Natural killer cell treated with Interleukin-12 subunit alpha and Interleukin-12 subunit beta and Interleukin-15 and Interleukin-18, amount 100 ng/mL, for 72 hours (primary cell): ENCODE measurements at regions not wholly inside any gene's neighbourhood (a gene's known extent, or its start where the extent isn't known, plus 50 kb on each side); places are given as distances from the start of the nearest gene placed in this dataset.
"Not testable (repeated sequence)": the region's sequence is repeated elsewhere in the genome, so short reads cannot be mapped to it uniquely, and the experiment has no call there.

Experiments used
- ATAC-seq, 2 donors: fragments of 150-1000 bp; cut with Tn5 transposase in 1 of 2; sonication (Bioruptor Pico), chemical (Tn5 transposase) in 1 of 2; 2 replicates each; pipeline ENCODE4 v1.10.0; 2021
- DNase-seq: peaks from one replicate; pipeline ENCODE4 v3.0.0; 2022; ENCODE audit warnings: low spot score
- H3K27ac Mint-ChIP-seq, 2 donors: 1 replicate in 1 of 2; 2 replicates in 1 of 2; pipeline ENCODE4 v1.8.0; 2022; ENCODE audit warnings: mixed read lengths in 2 of 2, mild to moderate bottlenecking in 1 of 2, moderate library complexity in 1 of 2
- H3K27me3 Mint-ChIP-seq, 2 donors: 1 replicate in 1 of 2; 2 replicates in 1 of 2; pipeline ENCODE4 v1.8.0; 2022; ENCODE audit warnings: mixed read lengths in 2 of 2
- H3K36me3 Mint-ChIP-seq: one replicate; pipeline ENCODE4 v1.8.0; 2022; ENCODE audit warnings: mixed read lengths
- H3K4me1 Mint-ChIP-seq, 2 donors: 1 replicate in 1 of 2; 2 replicates in 1 of 2; pipeline ENCODE4 v1.8.0; 2022; ENCODE audit warnings: low read depth in 2 of 2, mixed read lengths in 2 of 2, mild to moderate bottlenecking in 1 of 2
- H3K4me3 Mint-ChIP-seq: one replicate; pipeline ENCODE4 v1.8.0; 2022; ENCODE audit warnings: mixed read lengths
- H3K9me3 Mint-ChIP-seq: 2 replicates; pipeline ENCODE4 v1.8.0; 2022; ENCODE audit warnings: mixed read lengths

- H3K4me1 Mint-ChIP-seq: no peaks in the 10 kb centered on the region
- peaks cover 25% of the 10 kb centered on the region for H3K9me3 Mint-ChIP-seq
- DNase-seq (no peak), ATAC-seq (no peak)
- H3K36me3 Mint-ChIP-seq: peaks cover 15% of the 10 kb centered on the region
- H3K27me3 Mint-ChIP-seq: no peaks in the 10 kb centered on the region
- no peak overlapping the region for H3K4me3 Mint-ChIP-seq
- H3K27ac Mint-ChIP-seq: no peak overlapping the region
Measured at GRCh38 chr5:166617507-166617906, 1673.9 kb upstream of the WWC1 start.

DNA sequence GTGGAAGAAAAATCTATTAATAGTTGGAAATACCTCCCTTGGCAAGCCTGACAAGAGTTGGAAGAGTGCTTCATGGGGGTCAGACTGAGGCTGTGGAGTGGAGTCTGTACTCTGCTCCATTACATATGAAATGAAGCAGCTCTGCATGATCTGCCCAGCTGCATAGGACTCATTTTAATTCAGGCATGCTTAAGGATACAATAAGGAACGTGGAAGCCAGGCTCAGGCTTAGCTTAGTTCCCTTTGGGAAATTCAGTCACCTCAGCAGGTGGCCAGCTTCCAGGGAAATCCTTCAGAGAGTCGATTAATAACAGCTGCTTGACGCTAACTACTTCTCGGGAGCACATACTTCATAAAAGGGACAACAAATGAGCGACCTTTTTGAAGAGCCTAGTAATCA is 1672.9 kb upstream of the WWC1 start:
- Mint-ChIP-seq H3K27me3 (no peaks in the 10 kb centered on the region), H3K9me3 (peaks cover 25% of the 10 kb centered on the region), H3K4me3 (no peak overlapping the region), H3K36me3 (peaks cover 15% of the 10 kb centered on the region), H3K4me1 (no peaks in the 10 kb centered on the region), H3K27ac (no peak overlapping the region)
- DNase-seq (no peak), ATAC-seq (no peak)

DNA sequence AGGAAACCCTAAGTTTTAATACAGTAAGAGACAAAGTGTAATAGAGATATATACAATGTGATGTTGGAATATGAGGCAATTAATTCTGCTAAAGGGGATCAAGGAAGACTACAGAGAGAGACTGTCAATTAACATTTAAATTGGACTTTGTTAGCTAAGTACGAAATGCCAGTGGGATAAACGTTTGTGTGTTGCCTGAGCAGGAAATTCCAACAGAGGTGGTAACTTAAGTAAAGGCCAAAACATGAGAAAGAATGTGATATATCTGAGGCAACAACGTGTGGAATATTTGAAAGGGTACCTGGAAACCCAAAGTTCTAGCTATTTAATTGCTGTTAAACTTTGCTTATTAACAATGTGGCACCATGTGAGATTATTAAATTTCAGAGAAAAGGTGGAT is 1666.9 kb upstream of the WWC1 start:
- ATAC-seq (no peak), DNase-seq (no peak)
- Mint-ChIP-seq H3K4me1 (no peaks in the 10 kb centered on the region), H3K4me3 (no peak overlapping the region), H3K9me3 (peaks cover 10% of the 10 kb centered on the region), H3K36me3 (peaks cover 4% of the 10 kb centered on the region), H3K27ac (no peak overlapping the region), H3K27me3 (no peaks in the 10 kb centered on the region)

DNA sequence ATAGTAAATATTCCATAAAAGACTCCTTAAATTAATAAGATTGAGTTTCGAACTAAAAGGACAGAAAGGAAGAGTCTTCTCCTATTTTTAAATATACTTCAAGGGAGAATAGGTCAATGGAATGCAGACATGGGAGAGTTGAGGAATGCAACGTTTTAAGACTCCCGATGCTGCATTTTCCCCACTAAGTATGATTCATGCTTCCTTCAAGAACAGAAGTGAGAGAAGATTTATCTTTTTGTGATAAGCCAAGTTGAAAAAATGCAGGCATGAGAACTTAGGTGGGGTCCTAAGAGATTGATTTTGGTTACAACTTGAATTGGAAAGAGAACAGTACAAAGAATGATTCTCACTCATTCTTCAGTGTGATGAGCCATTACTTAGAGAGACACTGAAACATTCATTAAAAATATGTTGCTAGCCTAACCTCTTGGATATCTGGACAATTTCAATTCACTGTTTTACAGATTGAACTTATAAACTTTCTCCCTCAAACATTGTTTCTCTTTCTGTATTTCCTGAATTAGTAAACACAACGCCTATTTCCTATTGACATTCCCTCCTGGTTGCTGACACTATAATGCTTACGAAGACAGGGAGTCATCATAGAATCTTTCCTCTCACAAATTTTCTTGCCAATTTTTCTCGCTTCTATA is 1666.1 kb upstream of the WWC1 start:
- H3K27ac Mint-ChIP-seq: no peak overlapping the region
- H3K27me3 Mint-ChIP-seq: no peaks in the 10 kb centered on the region
- H3K4me1 Mint-ChIP-seq: no peaks in the 10 kb centered on the region
- H3K36me3 Mint-ChIP-seq: no peaks in the 10 kb centered on the region
- H3K4me3 Mint-ChIP-seq: no peak overlapping the region
- DNase-seq: no peak
- no peak for ATAC-seq
- H3K9me3 Mint-ChIP-seq: peaks cover 6% of the 10 kb centered on the region

DNA sequence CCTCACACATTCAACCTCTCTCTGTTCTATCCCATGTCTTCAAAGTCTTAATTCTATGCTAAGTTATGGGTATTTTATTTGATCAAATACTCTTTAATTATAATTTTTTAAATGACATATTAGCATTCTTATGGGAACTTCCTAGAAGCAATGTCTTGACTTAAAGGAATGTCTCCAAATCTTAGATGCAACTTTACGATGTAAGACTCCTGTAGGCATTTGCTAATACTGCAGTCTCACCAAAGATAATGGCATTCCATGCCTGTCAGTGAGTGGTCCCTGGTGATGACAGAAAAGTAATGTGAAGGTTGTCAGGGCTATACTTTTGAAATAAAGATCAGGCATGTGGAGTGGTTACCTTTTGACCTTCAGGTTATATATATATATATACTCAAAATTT is 1654.2 kb upstream of the WWC1 start:
- DNase-seq (no peak), ATAC-seq (no peak)
- Mint-ChIP-seq H3K27me3 (no peaks in the 10 kb centered on the region), H3K4me1 (no peaks in the 10 kb centered on the region), H3K27ac (no peak overlapping the region), H3K4me3 (no peak overlapping the region), H3K36me3 (no peaks in the 10 kb centered on the region), H3K9me3 (peaks cover 9% of the 10 kb centered on the region)

DNA sequence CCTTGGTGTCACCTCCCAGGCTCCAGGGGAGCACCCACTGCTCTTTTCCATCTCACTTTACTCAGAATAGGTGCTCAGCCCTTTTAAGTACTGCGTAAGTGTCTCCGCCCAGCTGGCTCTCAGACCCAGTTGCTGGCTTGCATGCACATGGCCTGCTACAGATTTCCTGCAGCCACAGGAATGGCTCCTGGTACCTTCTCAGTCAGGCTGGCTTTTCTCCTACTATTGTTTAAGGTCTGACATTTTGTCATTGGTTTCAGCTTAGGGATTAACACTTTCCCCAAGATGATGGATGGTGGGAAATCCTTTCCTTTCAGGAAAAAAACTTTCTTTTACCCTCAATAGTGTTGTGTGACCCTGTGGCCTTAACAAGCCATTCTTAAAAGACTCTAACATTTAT is 1652.3 kb upstream of the WWC1 start:
- Mint-ChIP-seq H3K27ac (no peak overlapping the region), H3K4me3 (no peak overlapping the region), H3K27me3 (no peaks in the 10 kb centered on the region), H3K4me1 (no peaks in the 10 kb centered on the region), H3K36me3 (peaks cover 5% of the 10 kb centered on the region), H3K9me3 (peaks cover 7% of the 10 kb centered on the region)
- DNase-seq: no peak
- no peak for ATAC-seq

DNA sequence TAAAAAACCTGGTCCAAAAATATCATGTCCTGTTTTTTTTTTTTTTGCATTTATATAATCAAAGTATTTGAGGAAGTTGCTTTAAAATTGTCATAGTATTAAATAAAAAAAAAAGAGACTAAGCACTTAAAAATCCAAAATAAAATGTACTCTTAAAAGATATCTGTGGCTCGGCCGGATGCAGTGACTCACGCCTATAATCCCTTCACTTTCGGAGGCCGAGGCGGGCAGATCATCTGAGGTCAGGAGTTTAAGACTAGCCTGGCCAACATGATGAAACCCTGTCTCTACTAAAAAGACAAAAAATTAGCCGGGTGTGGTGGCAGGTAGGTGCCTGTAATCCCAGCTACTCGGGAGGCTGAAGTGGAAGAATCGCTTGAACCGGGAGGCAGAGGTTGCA is 1651.3 kb upstream of the WWC1 start:
- not testable (repeated sequence) for H3K27ac Mint-ChIP-seq, H3K27me3 Mint-ChIP-seq, ATAC-seq, DNase-seq, H3K4me3 Mint-ChIP-seq, H3K9me3 Mint-ChIP-seq, H3K4me1 Mint-ChIP-seq
- H3K36me3 Mint-ChIP-seq: peaks cover 12% of the 10 kb centered on the region

- Mint-ChIP-seq H3K4me1 (no peaks in the 10 kb centered on the region), H3K9me3 (peaks cover 6% of the 10 kb centered on the region), H3K27me3 (no peaks in the 10 kb centered on the region), H3K27ac (no peak overlapping the region), H3K4me3 (no peak overlapping the region), H3K36me3 (peaks cover 7% of the 10 kb centered on the region)
- DNase-seq (no peak), ATAC-seq (no peak)
Measured at GRCh38 chr5:166648736-166649135, 1642.7 kb upstream of the WWC1 start.

- ATAC-seq: no peak
- peaks cover under 1% of the 10 kb centered on the region for H3K9me3 Mint-ChIP-seq
- H3K4me1 Mint-ChIP-seq: no peaks in the 10 kb centered on the region
- no peak overlapping the region for H3K4me3 Mint-ChIP-seq
- H3K27ac Mint-ChIP-seq: no peak overlapping the region
- DNase-seq: no peak
- no peaks in the 10 kb centered on the region for H3K27me3 Mint-ChIP-seq
- peaks cover 1% of the 10 kb centered on the region for H3K36me3 Mint-ChIP-seq
Measured at GRCh38 chr5:166649676-166650075, 1641.8 kb upstream of the WWC1 start.

DNA sequence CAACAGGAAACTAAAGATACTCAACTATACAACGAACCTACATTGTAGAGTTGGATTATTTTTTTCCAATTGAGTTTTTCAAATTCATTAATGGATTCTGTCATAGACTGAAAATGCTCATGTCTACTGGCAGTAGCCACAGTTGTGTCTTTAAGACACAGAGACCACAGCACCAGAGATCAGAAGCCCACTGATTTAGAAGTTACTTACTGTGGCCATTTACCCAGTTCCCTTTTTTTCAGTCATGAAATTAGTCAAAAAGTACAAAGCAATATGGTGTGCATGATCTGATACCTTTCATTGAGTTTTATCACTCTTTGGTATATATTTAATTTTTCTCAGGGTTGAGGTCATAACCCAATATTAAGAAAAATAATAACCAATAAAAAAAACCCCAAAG is 1640.2 kb upstream of the WWC1 start:
- no peaks in the 10 kb centered on the region for H3K9me3 Mint-ChIP-seq
- DNase-seq (no peak), ATAC-seq (no peak)
- H3K4me3 Mint-ChIP-seq: no peak overlapping the region
- no peaks in the 10 kb centered on the region for H3K36me3 Mint-ChIP-seq
- H3K27me3 Mint-ChIP-seq: no peaks in the 10 kb centered on the region
- no peak overlapping the region for H3K27ac Mint-ChIP-seq
- H3K4me1 Mint-ChIP-seq: no peaks in the 10 kb centered on the region

GRCh38 chr5:166671811-166672210 is 1619.6 kb upstream of the WWC1 start:
- peaks cover 12% of the 10 kb centered on the region for H3K9me3 Mint-ChIP-seq
- H3K27me3 Mint-ChIP-seq: no peaks in the 10 kb centered on the region
- ATAC-seq (no peak), DNase-seq (no peak)
- H3K4me1 Mint-ChIP-seq: no peaks in the 10 kb centered on the region
- H3K4me3 Mint-ChIP-seq: no peak overlapping the region
- no peak overlapping the region for H3K27ac Mint-ChIP-seq
- peaks cover 4% of the 10 kb centered on the region for H3K36me3 Mint-ChIP-seq

GRCh38 chr5:166672431-166672830 is 1619.0 kb upstream of the WWC1 start:
- Mint-ChIP-seq H3K36me3 (peaks cover 4% of the 10 kb centered on the region), H3K4me1 (no peaks in the 10 kb centered on the region), H3K9me3 (peaks cover 14% of the 10 kb centered on the region), H3K27me3 (no peaks in the 10 kb centered on the region), H3K4me3 (no peak overlapping the region), H3K27ac (no peak overlapping the region)
- DNase-seq (no peak), ATAC-seq (no peak)

DNA sequence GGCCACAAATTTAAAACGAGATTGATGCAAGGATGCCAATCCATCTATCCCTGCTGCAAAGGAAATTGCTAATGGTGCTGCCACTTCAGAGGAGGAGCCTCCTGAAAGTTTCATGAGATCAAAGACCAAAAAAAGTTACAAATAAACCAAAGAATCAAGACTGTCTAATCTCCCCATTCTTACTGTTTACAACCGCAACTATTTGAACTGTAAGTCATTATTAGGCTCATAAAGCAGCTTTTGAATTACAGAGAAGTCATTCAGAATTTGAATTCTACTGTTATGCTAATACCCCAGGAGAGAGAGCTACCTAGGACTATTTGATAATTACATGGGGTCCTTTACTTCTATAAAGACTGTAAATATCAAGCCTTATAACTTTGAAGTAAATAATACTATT is 1613.6 kb upstream of the WWC1 start:
- peaks cover 30% of the 10 kb centered on the region for H3K9me3 Mint-ChIP-seq

GRCh38 chr5:166679331-166679730 is 1612.1 kb upstream of the WWC1 start:
- H3K36me3 Mint-ChIP-seq: peaks cover 4% of the 10 kb centered on the region
- DNase-seq (no peak), ATAC-seq (no peak)
- no peak overlapping the region for H3K27ac Mint-ChIP-seq
- H3K4me3 Mint-ChIP-seq: no peak overlapping the region
- peaks cover 31% of the 10 kb centered on the region for H3K9me3 Mint-ChIP-seq
- H3K27me3 Mint-ChIP-seq: no peaks in the 10 kb centered on the region
- H3K4me1 Mint-ChIP-seq: no peaks in the 10 kb centered on the region

More for the DNA sequence above, 1613.6 kb upstream of the WWC1 start:
- ATAC-seq (no peak), DNase-seq (no peak)
- H3K27ac Mint-ChIP-seq: no peak overlapping the region
- H3K27me3 Mint-ChIP-seq: no peaks in the 10 kb centered on the region
- peaks cover 4% of the 10 kb centered on the region for H3K36me3 Mint-ChIP-seq
- H3K4me1 Mint-ChIP-seq: no peaks in the 10 kb centered on the region
- no peak overlapping the region for H3K4me3 Mint-ChIP-seq

GRCh38 chr5:166695326-166695725 is 1596.1 kb upstream of the WWC1 start:
- Mint-ChIP-seq H3K27me3 (no peaks in the 10 kb centered on the region), H3K9me3 (peaks cover 10% of the 10 kb centered on the region), H3K4me3 (no peak overlapping the region), H3K4me1 (no peaks in the 10 kb centered on the region), H3K36me3 (peaks cover 5% of the 10 kb centered on the region), H3K27ac (no peak overlapping the region)
- ATAC-seq: no peak
- DNase-seq: no peak
